Testis (tissue), 2 donors: ENCODE measurements at regions not wholly inside any gene's neighbourhood (a gene's known extent, or its start where the extent isn't known, plus 50 kb on each side); places are given as distances from the start of the nearest gene placed in this dataset.

Experiments used
- POLR2A ChIP-seq: fragments of 450-650 bp; IDR thresholded peaks from one replicate; pipeline ENCODE4 v1.6.1; 2017; ENCODE audit warnings: antibody characterized with exemption, mild to moderate bottlenecking, moderate library complexity
- TF ChIP-seq, protein P1 (sequence below), 3 experiments: fragments of 450-650 bp in 2 of 3; fragments of 200-600 bp in 1 of 3; sonication (generic) in 1 of 3; IDR thresholded peaks; one replicate each; pipeline ENCODE4 v1.5.1; 2016 to 2019; ENCODE audit warnings: antibody characterized with exemption in 3 of 3, mild to moderate bottlenecking in 2 of 3, moderate library complexity in 1 of 3

GRCh38 chr5:4087110-4087509 is 491.5 kb downstream of the IRX1 start:
- TF ChIP-seq, protein P1, sequence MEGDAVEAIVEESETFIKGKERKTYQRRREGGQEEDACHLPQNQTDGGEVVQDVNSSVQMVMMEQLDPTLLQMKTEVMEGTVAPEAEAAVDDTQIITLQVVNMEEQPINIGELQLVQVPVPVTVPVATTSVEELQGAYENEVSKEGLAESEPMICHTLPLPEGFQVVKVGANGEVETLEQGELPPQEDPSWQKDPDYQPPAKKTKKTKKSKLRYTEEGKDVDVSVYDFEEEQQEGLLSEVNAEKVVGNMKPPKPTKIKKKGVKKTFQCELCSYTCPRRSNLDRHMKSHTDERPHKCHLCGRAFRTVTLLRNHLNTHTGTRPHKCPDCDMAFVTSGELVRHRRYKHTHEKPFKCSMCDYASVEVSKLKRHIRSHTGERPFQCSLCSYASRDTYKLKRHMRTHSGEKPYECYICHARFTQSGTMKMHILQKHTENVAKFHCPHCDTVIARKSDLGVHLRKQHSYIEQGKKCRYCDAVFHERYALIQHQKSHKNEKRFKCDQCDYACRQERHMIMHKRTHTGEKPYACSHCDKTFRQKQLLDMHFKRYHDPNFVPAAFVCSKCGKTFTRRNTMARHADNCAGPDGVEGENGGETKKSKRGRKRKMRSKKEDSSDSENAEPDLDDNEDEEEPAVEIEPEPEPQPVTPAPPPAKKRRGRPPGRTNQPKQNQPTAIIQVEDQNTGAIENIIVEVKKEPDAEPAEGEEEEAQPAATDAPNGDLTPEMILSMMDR (IDR thresholded peaks at IDR 0.05) = no peak
- TF ChIP-seq POLR2A = no peak
